B cell (primary cell): ENCODE measurements at regions not wholly inside any gene's neighbourhood (a gene's known extent, or its start where the extent isn't known, plus 50 kb on each side); places are given as distances from the start of the nearest gene placed in this dataset.

Source experiments
- ATAC-seq: fragments of 200-7000 bp; cut with Tn5 transposase; one replicate; pipeline ENCODE4 v1.10.0; 2021; ENCODE audit warnings: low read depth, mild to moderate bottlenecking, moderate number of reproducible peaks, moderate library complexity
- CTCF ChIA-PET: fragments of 350-600 bp; sonication (Branson Sonifier 250); formaldehyde crosslinking; loops from one replicate; lab custom pipeline; 2021; ENCODE audit warnings: antibody characterized with exemption, inconsistent platforms; lab: Charles Lee
- POLR2A ChIA-PET: fragments of 350-600 bp; sonication (Branson Sonifier 250); formaldehyde crosslinking; loops from one replicate; lab custom pipeline; 2021; ENCODE audit warnings: antibody characterized with exemption; lab: Charles Lee
- DNase-seq: peaks from one replicate; pipeline ENCODE4 v3.0.0; 2013
- H2AFZ ChIP-seq: 2 replicates; pipeline ENCODE4 v1.6.1; 2012; ENCODE audit warnings: mild to moderate bottlenecking, low read depth, low read length; ENCODE audit not compliant: insufficient read depth, poor library complexity, severe bottlenecking
- H3K27ac ChIP-seq, 2 donors: 1 replicate in 1 of 2; 2 replicates in 1 of 2; pipeline ENCODE4 v1.5.1; 2012 to 2013; ENCODE audit warnings: low read length in 2 of 2, mild to moderate bottlenecking in 2 of 2, moderate library complexity in 1 of 2
- H3K27me3 ChIP-seq, 4 experiments: fragments of 200-600 bp in 1 of 4; sonication (generic) in 1 of 4; replicated peaks in 1 of 4; 1 replicate in 2 of 4; 2 replicates in 2 of 4; pipeline versions ENCODE4 v1.6.1 to v1.7.0; 2013 to 2016; ENCODE audit warnings: low read length in 3 of 4, mild to moderate bottlenecking in 2 of 4, mixed read lengths in 1 of 4, moderate library complexity in 1 of 4; ENCODE audit not compliant: insufficient read depth in 4 of 4, control insufficient read depth in 3 of 4; ENCODE audit errors: control extremely low read depth in 1 of 4
- H3K36me3 ChIP-seq, 2 experiments: replicated peaks in 1 of 2; 1 replicate in 1 of 2; 2 replicates in 1 of 2; pipeline versions ENCODE4 v1.6.1 to v1.7.1; 2013; ENCODE audit warnings: low read length in 1 of 2; ENCODE audit not compliant: insufficient read depth in 2 of 2, control insufficient read depth in 1 of 2; ENCODE audit errors: control extremely low read depth in 1 of 2, extremely low read depth in 1 of 2
- H3K4me1 ChIP-seq, 2 donors: fragments of 200-600 bp in 1 of 2; sonication (generic) in 1 of 2; 1 replicate in 1 of 2; 2 replicates in 1 of 2; pipeline versions ENCODE4 v1.5.1 to v1.6.1; 2013 to 2017; ENCODE audit warnings: low read length in 2 of 2; ENCODE audit not compliant: control insufficient read depth in 2 of 2, insufficient read depth in 2 of 2
- H3K4me2 ChIP-seq: replicated peaks from 2 replicates; pipeline ENCODE3; 2012; ENCODE audit warnings: mild to moderate bottlenecking, low read depth, low read length; ENCODE audit not compliant: poor library complexity, severe bottlenecking
- H3K4me3 ChIP-seq, 5 experiments: fragments of 200-600 bp in 1 of 5; sonication (generic) in 1 of 5; 1 replicate in 3 of 5; 2 replicates in 2 of 5; pipeline versions ENCODE4 v1.5.1 to v1.7.0; 2011 to 2016; ENCODE audit warnings: low read length in 4 of 5, mild to moderate bottlenecking in 4 of 5, low read depth in 2 of 5, control low read depth in 1 of 5, moderate library complexity in 1 of 5; ENCODE audit not compliant: insufficient read depth in 1 of 5; ENCODE audit errors: control extremely low read depth in 1 of 5, extremely low read depth in 1 of 5
- H3K79me2 ChIP-seq: fragments of 200-600 bp; sonication (generic); one replicate; pipeline ENCODE4 v1.6.0; 2016; ENCODE audit warnings: low read length; ENCODE audit not compliant: control insufficient read depth, insufficient read depth
- H3K9ac ChIP-seq: fragments of 200-600 bp; sonication (generic); 2 replicates; pipeline ENCODE4 v1.6.1; 2017; ENCODE audit warnings: mild to moderate bottlenecking, low read length, moderate library complexity
- H3K9me3 ChIP-seq, 3 donors: one replicate each; pipeline versions ENCODE4 v1.6.1 to v1.7.1; 2013; ENCODE audit warnings: low read length in 2 of 3; ENCODE audit not compliant: control insufficient read depth in 2 of 3, insufficient read depth in 1 of 3; ENCODE audit errors: control extremely low read depth in 1 of 3
- H4K20me1 ChIP-seq: 2 replicates; pipeline ENCODE4 v1.6.0; 2012; ENCODE audit warnings: mild to moderate bottlenecking, low read length; ENCODE audit not compliant: insufficient read depth, control insufficient read depth, poor library complexity, severe bottlenecking
- H3K27ac Mint-ChIP-seq: one replicate; pipeline ENCODE4 v1.8.0; 2021; ENCODE audit warnings: mixed read lengths
- H3K27me3 Mint-ChIP-seq: one replicate; pipeline ENCODE4 v1.8.0; 2021; ENCODE audit warnings: mixed read lengths
- H3K4me1 Mint-ChIP-seq: one replicate; pipeline ENCODE4 v1.8.0; 2021; ENCODE audit warnings: mixed read lengths
- H3K4me3 Mint-ChIP-seq: one replicate; pipeline ENCODE4 v1.8.0; 2021; ENCODE audit warnings: mixed read lengths
- H3K9me3 Mint-ChIP-seq: one replicate; pipeline ENCODE4 v1.8.0; 2022; ENCODE audit warnings: mixed read lengths; ENCODE audit not compliant: insufficient read depth
- CTCF ChIP-seq: fragments of 200-600 bp; IDR thresholded peaks from one replicate; pipeline ENCODE4 v1.8.0; 2022; ENCODE audit warnings: antibody characterized with exemption, mild to moderate bottlenecking
- EZH2 ChIP-seq: IDR thresholded peaks from 2 replicates; pipeline ENCODE4 v1.6.1; 2012; ENCODE audit warnings: borderline replicate concordance, low read depth, mild to moderate bottlenecking, moderate library complexity, low read length; ENCODE audit not compliant: insufficient read depth, poor library complexity, severe bottlenecking
- WGBS: methylation state at CpG from one replicate; pipeline ENCODE4 v1.1.5; 2013; ENCODE audit warnings: missing lambda C conversion rate; ENCODE audit not compliant: insufficient coverage; 5-methylcytosine and 5-hydroxymethylcytosine counted together
- intact Hi-C: fragments of 100-400 bp; cut with micrococcal nuclease; formaldehyde crosslinking; loops from one replicate; pipeline ENCODE4 v1.10.0; 2022

- DNase-seq, result no peak
- H4K20me1 ChIP-seq, result no peaks in the 10 kb centered on the region
- intact Hi-C loops, result no loop called here
- no peak overlapping the region for H3K27ac ChIP-seq
- ChIA-PET POLR2A (no interaction called here), CTCF (no interaction called here)
- no peaks in the 10 kb centered on the region for H3K79me2 ChIP-seq
- H3K4me1 ChIP-seq, result peaks cover 0 to 6% of the 10 kb centered on the region in 2 donors
- TF ChIP-seq EZH2 (no peak), CTCF (no peak)
- Mint-ChIP-seq H3K4me3 (no peak overlapping the region), H3K27ac (no peak overlapping the region), H3K9me3 (no peaks in the 10 kb centered on the region), H3K4me1 (no peaks in the 10 kb centered on the region), H3K27me3 (peaks cover 3% of the 10 kb centered on the region)
- peaks cover 0 to 16% (median 0%) of the 10 kb centered on the region in 4 experiments for H3K27me3 ChIP-seq
- no peak overlapping the region for H3K4me2 ChIP-seq
- no peaks in the 10 kb centered on the region for H3K36me3 ChIP-seq
- no peaks in the 10 kb centered on the region for H3K9me3 ChIP-seq
- no peak overlapping the region for H3K4me3 ChIP-seq
- WGBS, result 73% methylated on average over 1 of the region's 1 CpG
- H3K9ac ChIP-seq, result no peak overlapping the region
- no peak overlapping the region for H2AFZ ChIP-seq
- ATAC-seq, result no peak
Observed at GRCh38 chr15:20665653-20666052, 124.1 kb upstream of the GOLGA6L6 start.

GRCh38 chr15:20659265-20659664 is 117.7 kb upstream of the GOLGA6L6 start:
- DNase-seq, result no peak
- peaks cover 0 to 3% (median 0%) of the 10 kb centered on the region in 3 donors for H3K9me3 ChIP-seq
- intact Hi-C loops, result no loop called here
- H3K4me3 Mint-ChIP-seq, result no peak overlapping the region
- no peak overlapping the region for H3K4me2 ChIP-seq
- no peak for TF ChIP-seq EZH2
- TF ChIP-seq CTCF, result no peak
- H3K4me3 ChIP-seq, result no peak overlapping the region
- no peak overlapping the region for H3K9ac ChIP-seq
- no peak overlapping the region for H2AFZ ChIP-seq
- H3K9me3 Mint-ChIP-seq, result no peaks in the 10 kb centered on the region
- ChIA-PET CTCF (no interaction called here), POLR2A (no interaction called here)
- no peaks in the 10 kb centered on the region for H3K4me1 Mint-ChIP-seq
- no peaks in the 10 kb centered on the region for H3K4me1 ChIP-seq
- H3K79me2 ChIP-seq, result no peaks in the 10 kb centered on the region
- no peaks in the 10 kb centered on the region for H3K36me3 ChIP-seq
- no peak overlapping the region for H3K27ac ChIP-seq
- peaks cover 0 to 12% (median 0%) of the 10 kb centered on the region in 4 experiments for H3K27me3 ChIP-seq
- H3K27me3 Mint-ChIP-seq, result no peaks in the 10 kb centered on the region
- no peak overlapping the region for H3K27ac Mint-ChIP-seq
- WGBS, result 85% methylated on average over 8 of the region's 8 CpGs
- ATAC-seq, result no peak
- H4K20me1 ChIP-seq, result no peaks in the 10 kb centered on the region
